Fibroblast of lung (primary cell): ENCODE measurements at regions not wholly inside any gene's neighbourhood (a gene's known extent, or its start where the extent isn't known, plus 50 kb on each side); places are given as distances from the start of the nearest gene placed in this dataset.

Experiments used
- DNase-seq, 2 donors: peaks; one replicate each; pipeline versions ENCODE4 v3.0.0 to v3.0.0-alpha.2; 2010; ENCODE audit warnings: low read depth in 2 of 2
- H2AFZ ChIP-seq: 2 replicates; pipeline ENCODE4 v1.5.1; 2012; ENCODE audit warnings: low read length, control low read depth, inconsistent platforms
- H3K27ac ChIP-seq: 2 replicates; pipeline ENCODE4 v1.5.1; 2011; ENCODE audit warnings: low read length, control low read depth; ENCODE audit not compliant: insufficient read depth
- H3K27me3 ChIP-seq: 2 replicates; pipeline ENCODE4 v1.5.1; 2011; ENCODE audit warnings: mild to moderate bottlenecking, low read length; ENCODE audit not compliant: control insufficient read depth, insufficient read depth
- H3K36me3 ChIP-seq: 2 replicates; pipeline ENCODE4 v1.5.1; 2011; ENCODE audit warnings: low read length; ENCODE audit not compliant: control insufficient read depth, insufficient read depth
- H3K4me1 ChIP-seq: 2 replicates; pipeline ENCODE4 v1.5.1; 2011; ENCODE audit warnings: low read length; ENCODE audit not compliant: control insufficient read depth, insufficient read depth; ENCODE audit errors: extremely low read depth
- H3K4me2 ChIP-seq: 2 replicates; pipeline ENCODE4 v1.5.1; 2011; ENCODE audit warnings: low read length, control low read depth; ENCODE audit not compliant: insufficient read depth; ENCODE audit errors: extremely low read depth
- H3K4me3 ChIP-seq, 4 experiments: fragments of 200-600 bp in 1 of 4; sonication (generic) in 1 of 4; replicated peaks in 1 of 4; 2 replicates each; pipeline ENCODE4 v1.5.1; 2011 to 2016; ENCODE audit warnings: low read length in 4 of 4, low read depth in 3 of 4, mild to moderate bottlenecking in 3 of 4, control low read depth in 2 of 4, inconsistent platforms in 1 of 4, mixed read lengths in 1 of 4; ENCODE audit not compliant: insufficient read depth in 1 of 4; ENCODE audit errors: control extremely low read depth in 1 of 4
- H3K79me2 ChIP-seq: 2 replicates; pipeline ENCODE4 v1.5.1; 2012; ENCODE audit warnings: mild to moderate bottlenecking, low read length, inconsistent platforms; ENCODE audit not compliant: control insufficient read depth, insufficient read depth
- H3K9ac ChIP-seq: 2 replicates; pipeline ENCODE4 v1.5.1; 2011; ENCODE audit warnings: mild to moderate bottlenecking, low read length, control low read depth; ENCODE audit not compliant: insufficient read depth
- H3K9me3 ChIP-seq: 2 replicates; pipeline ENCODE4 v1.5.1; 2012; ENCODE audit warnings: low read depth, low read length; ENCODE audit not compliant: control insufficient read depth, insufficient read depth
- H4K20me1 ChIP-seq: 2 replicates; pipeline ENCODE4 v1.5.1; 2011; ENCODE audit warnings: low read length; ENCODE audit not compliant: control insufficient read depth, insufficient read depth; ENCODE audit errors: extremely low read depth
- EZH2 ChIP-seq: IDR thresholded peaks from 2 replicates; pipeline ENCODE4 v1.5.1; 2012; ENCODE audit warnings: low read length, control low read depth, mild to moderate bottlenecking; ENCODE audit errors: missing control alignments
- TF ChIP-seq, protein P1 (sequence below), 2 donors: IDR thresholded peaks in 1 of 2; conservative IDR thresholded peaks in 1 of 2; 1 replicate in 1 of 2; 2 replicates in 1 of 2; pipeline ENCODE4 v1.5.1; 2011 to 2012; ENCODE audit warnings: low read length in 2 of 2, control low read depth in 1 of 2, inconsistent platforms in 1 of 2, low read depth in 1 of 2, mild to moderate bottlenecking in 1 of 2

GRCh38 chr4:177006331-177006730 lies 213.6 kb upstream of the VEGFC start:
- H3K4me2 ChIP-seq = no peak overlapping the region
- no peak overlapping the region for H3K4me3 ChIP-seq
- H3K36me3 ChIP-seq = no peaks in the 10 kb centered on the region
- no peaks in the 10 kb centered on the region for H3K9me3 ChIP-seq
- TF ChIP-seq, protein P1, sequence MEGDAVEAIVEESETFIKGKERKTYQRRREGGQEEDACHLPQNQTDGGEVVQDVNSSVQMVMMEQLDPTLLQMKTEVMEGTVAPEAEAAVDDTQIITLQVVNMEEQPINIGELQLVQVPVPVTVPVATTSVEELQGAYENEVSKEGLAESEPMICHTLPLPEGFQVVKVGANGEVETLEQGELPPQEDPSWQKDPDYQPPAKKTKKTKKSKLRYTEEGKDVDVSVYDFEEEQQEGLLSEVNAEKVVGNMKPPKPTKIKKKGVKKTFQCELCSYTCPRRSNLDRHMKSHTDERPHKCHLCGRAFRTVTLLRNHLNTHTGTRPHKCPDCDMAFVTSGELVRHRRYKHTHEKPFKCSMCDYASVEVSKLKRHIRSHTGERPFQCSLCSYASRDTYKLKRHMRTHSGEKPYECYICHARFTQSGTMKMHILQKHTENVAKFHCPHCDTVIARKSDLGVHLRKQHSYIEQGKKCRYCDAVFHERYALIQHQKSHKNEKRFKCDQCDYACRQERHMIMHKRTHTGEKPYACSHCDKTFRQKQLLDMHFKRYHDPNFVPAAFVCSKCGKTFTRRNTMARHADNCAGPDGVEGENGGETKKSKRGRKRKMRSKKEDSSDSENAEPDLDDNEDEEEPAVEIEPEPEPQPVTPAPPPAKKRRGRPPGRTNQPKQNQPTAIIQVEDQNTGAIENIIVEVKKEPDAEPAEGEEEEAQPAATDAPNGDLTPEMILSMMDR (conservative IDR thresholded peaks at IDR 0.05 in 1 of 2, IDR thresholded peaks at IDR 0.05 in 1 of 2; ENCODE audit: low read depth in 1 of 2, low read length in 2 of 2) = no peak
- no peak for TF ChIP-seq EZH2
- H3K27ac ChIP-seq = peak overlapping the region; percentile 46
- H3K9ac ChIP-seq = no peak overlapping the region
- no peaks in the 10 kb centered on the region for H4K20me1 ChIP-seq
- no peaks in the 10 kb centered on the region for H3K27me3 ChIP-seq
- DNase-seq = no peak
- peaks cover 3% of the 10 kb centered on the region for H3K4me1 ChIP-seq
- no peaks in the 10 kb centered on the region for H3K79me2 ChIP-seq
- H2AFZ ChIP-seq = no peak overlapping the region

DNA sequence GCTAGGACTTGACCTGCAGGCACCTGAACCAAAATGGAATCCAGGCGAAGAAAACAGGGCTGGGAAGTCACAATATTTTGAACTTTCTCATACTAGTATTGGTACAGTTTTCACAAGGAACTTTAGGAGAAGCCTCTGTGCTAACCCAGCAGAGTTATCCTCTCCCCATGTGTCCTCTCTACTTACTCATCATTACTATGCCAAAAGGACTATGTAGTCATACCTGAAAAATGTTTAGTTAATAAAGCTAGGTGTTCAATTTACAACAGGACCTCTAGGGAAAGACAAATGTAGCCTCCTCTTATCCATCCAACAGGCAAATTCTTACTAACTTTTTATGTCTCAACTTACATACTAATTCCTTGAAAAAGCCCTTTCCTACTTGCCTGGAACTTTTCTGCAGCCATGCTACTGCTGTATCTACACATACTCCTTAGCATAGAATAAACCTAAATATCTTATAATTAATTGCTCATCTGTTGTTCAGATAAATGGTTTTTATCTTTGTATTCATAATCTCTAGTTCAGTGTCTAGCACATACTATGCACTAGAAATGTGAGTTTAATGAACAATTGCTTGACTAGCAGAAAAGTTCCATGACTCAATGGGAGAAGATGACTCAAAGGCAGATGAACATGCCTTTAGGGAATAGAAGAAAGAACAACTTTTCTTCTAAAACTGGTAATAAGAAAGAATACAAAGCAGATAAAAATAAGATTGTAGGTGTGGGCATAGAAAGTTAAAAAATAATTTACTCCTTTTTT lies 215.5 kb upstream of the VEGFC start:
- Histone ChIP-seq H3K4me1 (peaks cover 2% of the 10 kb centered on the region), H3K36me3 (no peaks in the 10 kb centered on the region), H3K4me3 (no peak overlapping the region), H4K20me1 (no peaks in the 10 kb centered on the region), H3K9ac (no peak overlapping the region), H3K79me2 (no peaks in the 10 kb centered on the region), H3K27me3 (no peaks in the 10 kb centered on the region), H3K4me2 (no peak overlapping the region), H3K9me3 (no peaks in the 10 kb centered on the region), H3K27ac (no peak overlapping the region), H2AFZ (no peak overlapping the region)
- no peak for TF ChIP-seq EZH2
- TF ChIP-seq, protein P1 (conservative IDR thresholded peaks at IDR 0.05 in 1 of 2, IDR thresholded peaks at IDR 0.05 in 1 of 2; ENCODE audit: low read depth in 1 of 2, low read length in 2 of 2) = no peak
- peak; percentile 25 to 79 for DNase-seq

DNA sequence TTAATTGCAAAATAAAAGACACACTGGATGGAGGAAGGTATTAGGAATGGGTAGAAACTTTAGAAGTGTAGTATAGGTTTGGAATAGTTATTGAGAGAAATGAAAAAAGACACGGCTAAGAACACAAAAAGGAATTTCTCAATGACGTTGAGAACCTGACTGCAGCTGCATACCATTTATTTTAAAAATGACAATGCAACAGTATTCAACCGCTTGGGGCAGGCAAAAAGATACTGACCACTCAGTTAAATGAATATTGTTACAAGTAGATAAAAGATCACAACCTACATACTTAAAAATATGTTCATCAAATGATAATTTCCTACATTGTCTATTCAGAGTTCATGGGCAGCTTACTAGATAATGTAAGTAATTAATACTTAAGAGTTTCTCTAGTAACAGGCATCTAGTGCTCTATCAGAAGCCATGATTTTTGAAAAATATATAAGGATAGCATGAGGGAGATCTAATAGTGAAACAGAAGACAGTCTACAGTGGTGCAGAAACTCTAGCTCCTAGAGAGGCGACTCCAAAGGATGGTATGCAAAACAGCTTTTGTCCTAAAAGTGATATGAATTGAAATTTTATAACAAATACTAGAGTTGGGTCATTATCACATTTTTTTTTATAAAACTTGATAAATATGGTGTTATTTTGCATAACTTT lies 216.2 kb upstream of the VEGFC start:
- Histone ChIP-seq H3K36me3 (no peaks in the 10 kb centered on the region), H3K9ac (no peak overlapping the region), H4K20me1 (no peaks in the 10 kb centered on the region), H2AFZ (no peak overlapping the region), H3K4me2 (no peak overlapping the region), H3K79me2 (no peaks in the 10 kb centered on the region), H3K4me3 (no peak overlapping the region), H3K27me3 (no peaks in the 10 kb centered on the region), H3K9me3 (no peaks in the 10 kb centered on the region), H3K27ac (no peak overlapping the region), H3K4me1 (peaks cover 2% of the 10 kb centered on the region)
- DNase-seq = peak in 1 of 2 donors; percentile 38
- no peak for TF ChIP-seq EZH2
- TF ChIP-seq, protein P1 (conservative IDR thresholded peaks at IDR 0.05 in 1 of 2, IDR thresholded peaks at IDR 0.05 in 1 of 2; ENCODE audit: low read depth in 1 of 2, low read length in 2 of 2) = no peak
